Fibroblast of mammary gland (primary cell): ENCODE measurements at regions not wholly inside any gene's neighbourhood (a gene's known extent, or its start where the extent isn't known, plus 50 kb on each side); places are given as distances from the start of the nearest gene placed in this dataset.

Source experiments
- DNase-seq: peaks from one replicate; pipeline ENCODE4 v3.0.0-alpha.2; 2010; ENCODE audit warnings: low read depth
- H3K4me3 ChIP-seq: 2 replicates; pipeline ENCODE4 v1.5.1; 2011; ENCODE audit warnings: low read depth, mild to moderate bottlenecking, low read length, moderate library complexity; ENCODE audit not compliant: control insufficient read depth
- CTCF ChIP-seq: conservative IDR thresholded peaks from 2 replicates; pipeline ENCODE4 v1.5.1; 2011; ENCODE audit warnings: low read depth, low read length, inconsistent platforms; ENCODE audit not compliant: control insufficient read depth, insufficient read depth

GRCh38 chr14:44265246-44265645 is 241.8 kb downstream of the FSCB start:
- H3K4me3 ChIP-seq = no peak overlapping the region
- DNase-seq = no peak
- TF ChIP-seq CTCF = no peak

- no peak overlapping the region for H3K4me3 ChIP-seq
- no peak for TF ChIP-seq CTCF
Measured at GRCh38 chr14:44215660-44216059, 291.4 kb downstream of the FSCB start.

GRCh38 chr14:44211718-44212117 is 295.4 kb downstream of the FSCB start:
- DNase-seq = no peak
- no peak for TF ChIP-seq CTCF
- H3K4me3 ChIP-seq = no peak overlapping the region

More at GRCh38 chr14:44215660-44216059, 291.4 kb downstream of the FSCB start:
- DNase-seq = no peak

- H3K4me3 ChIP-seq = no peak overlapping the region
- TF ChIP-seq CTCF = no peak
- DNase-seq = no peak
Measured at GRCh38 chr14:44204061-44204835, 302.8 kb downstream of the FSCB start.

- no peak for DNase-seq
- no peak for TF ChIP-seq CTCF
- H3K4me3 ChIP-seq = no peak overlapping the region
Measured at GRCh38 chr14:44180975-44181374, 326.1 kb downstream of the FSCB start.

- DNase-seq = no peak
- H3K4me3 ChIP-seq = no peak overlapping the region
- no peak for TF ChIP-seq CTCF
Measured at GRCh38 chr14:44170556-44170955, 336.5 kb downstream of the FSCB start.

- no peak for DNase-seq
- H3K4me3 ChIP-seq = no peak overlapping the region
- no peak for TF ChIP-seq CTCF
Measured at GRCh38 chr14:44170101-44170500, 337.0 kb downstream of the FSCB start.
